IMR-90 (cell line): ENCODE measurements at regions not wholly inside any gene's neighbourhood (a gene's known extent, or its start where the extent isn't known, plus 50 kb on each side); places are given as distances from the start of the nearest gene placed in this dataset.

Source experiments
- ATAC-seq: fragments of 200-7000 bp; cut with Tn5 transposase; 2 replicates; pipeline ENCODE4 v1.9.1; 2020; ENCODE audit warnings: low read depth, mild to moderate bottlenecking, moderate library complexity
- BruUV-seq: library from RNA; stranded (reverse); fragments of 400-500 nt; replicated peaks from 2 replicates; lab custom pipeline; 2021; lab: Mats Ljungman, UMichigan
- CTCF ChIA-PET: fragments of 300-600 bp; formaldehyde crosslinking; extraction: SDS; loops from one replicate; lab custom pipeline; 2021; ENCODE audit warnings: antibody characterized with exemption; lab: Yijun Ruan, JAX
- POLR2A ChIA-PET: fragments of 300-600 bp; sonication (Branson Sonifier 250); formaldehyde crosslinking; loops from one replicate; lab custom pipeline; 2022; ENCODE audit warnings: antibody characterized with exemption; ENCODE audit not compliant: unreplicated experiment; lab: Charles Lee
- DNase-seq: peaks from one replicate; pipeline ENCODE4 v3.0.0; 2013
- H2AFZ ChIP-seq: replicated peaks from 2 replicates; pipeline ENCODE3; 2013; ENCODE audit warnings: low read length, mild to moderate bottlenecking; ENCODE audit not compliant: poor library complexity
- H2AK5ac ChIP-seq: 2 replicates; pipeline ENCODE4 v1.6.1; 2013; ENCODE audit warnings: low read depth, low read length, inconsistent platforms
- H2AK9ac ChIP-seq: replicated peaks from 2 replicates; pipeline ENCODE3; 2013; ENCODE audit warnings: mild to moderate bottlenecking, low read depth, low read length, moderate library complexity; ENCODE audit not compliant: poor library complexity
- H2BK120ac ChIP-seq: 2 replicates; pipeline ENCODE4 v1.6.1; 2013; ENCODE audit warnings: low read depth, low read length, inconsistent platforms
- H2BK15ac ChIP-seq: 3 replicates; pipeline ENCODE4 v1.6.1; 2013; ENCODE audit warnings: low read depth, low read length, inconsistent platforms
- H2BK20ac ChIP-seq: 2 replicates; pipeline ENCODE4 v1.6.1; 2013; ENCODE audit warnings: low read depth, mild to moderate bottlenecking, inconsistent platforms, low read length, moderate library complexity
- H2BK5ac ChIP-seq: 2 replicates; pipeline ENCODE4 v1.6.1; 2013; ENCODE audit warnings: mild to moderate bottlenecking, low read depth, low read length, inconsistent platforms; ENCODE audit not compliant: poor library complexity, severe bottlenecking
- H3K14ac ChIP-seq: replicated peaks from 2 replicates; pipeline ENCODE4 v1.6.1; 2013; ENCODE audit warnings: low read depth, low read length, inconsistent platforms
- H3K18ac ChIP-seq: 2 replicates; pipeline ENCODE4 v1.6.1; 2013; ENCODE audit warnings: low read depth, low read length, control low read depth
- H3K23ac ChIP-seq: 2 replicates; pipeline ENCODE4 v1.6.1; 2013; ENCODE audit warnings: low read depth, low read length, inconsistent platforms
- H3K27ac ChIP-seq: 2 replicates; pipeline ENCODE4 v1.5.1; 2013; ENCODE audit warnings: mild to moderate bottlenecking, control low read depth, low read length; ENCODE audit not compliant: insufficient read depth
- H3K27me3 ChIP-seq: 2 replicates; pipeline ENCODE4 v1.6.1; 2013; ENCODE audit warnings: low read length; ENCODE audit not compliant: control insufficient read depth, insufficient read depth
- H3K36me3 ChIP-seq: 2 replicates; pipeline ENCODE4 v1.6.1; 2013; ENCODE audit warnings: low read length, mixed read lengths; ENCODE audit not compliant: control insufficient read depth, insufficient read depth
- H3K4ac ChIP-seq: 2 replicates; pipeline ENCODE4 v1.6.1; 2013; ENCODE audit warnings: low read depth, low read length, inconsistent platforms
- H3K4me1 ChIP-seq: 2 replicates; pipeline ENCODE4 v1.6.1; 2013; ENCODE audit warnings: low read length, mixed read lengths; ENCODE audit not compliant: control insufficient read depth, insufficient read depth
- H3K4me2 ChIP-seq: 2 replicates; pipeline ENCODE4 v1.6.1; 2013; ENCODE audit warnings: low read depth, mild to moderate bottlenecking, control low read depth, low read length, moderate library complexity
- H3K4me3 ChIP-seq: 2 replicates; pipeline ENCODE4 v1.5.1; 2013; ENCODE audit warnings: low read depth, mild to moderate bottlenecking, control low read depth, low read length, moderate library complexity; ENCODE audit not compliant: insufficient read depth
- H3K56ac ChIP-seq: 2 replicates; pipeline ENCODE4 v1.6.1; 2013; ENCODE audit warnings: low read length, inconsistent platforms; ENCODE audit not compliant: insufficient read depth; ENCODE audit errors: extremely low read depth
- H3K79me1 ChIP-seq, 2 experiments: 2 replicates each; pipeline ENCODE4 v1.6.1; 2013; ENCODE audit warnings: low read length in 2 of 2, inconsistent platforms in 1 of 2, low read depth in 1 of 2
- H3K9ac ChIP-seq: 2 replicates; pipeline ENCODE4 v1.6.1; 2013; ENCODE audit warnings: low read depth, low read length, control low read depth
- H3K9me1 ChIP-seq: 2 replicates; pipeline ENCODE4 v1.6.1; 2013; ENCODE audit warnings: low read length, inconsistent platforms; ENCODE audit not compliant: insufficient read depth
- H3K9me3 ChIP-seq: 2 replicates; pipeline ENCODE4 v1.6.1; 2013; ENCODE audit warnings: low read length; ENCODE audit not compliant: control insufficient read depth, insufficient read depth
- H4K20me1 ChIP-seq: 2 replicates; pipeline ENCODE4 v1.6.1; 2013; ENCODE audit warnings: low read length, inconsistent platforms; ENCODE audit not compliant: insufficient read depth
- H4K5ac ChIP-seq: 2 replicates; pipeline ENCODE4 v1.6.1; 2013; ENCODE audit warnings: mild to moderate bottlenecking, low read depth, low read length, control low read depth
- H4K8ac ChIP-seq, 2 experiments: 2 replicates each; pipeline ENCODE4 v1.6.1; 2013; ENCODE audit warnings: low read depth in 2 of 2, low read length in 2 of 2, control low read depth in 1 of 2, inconsistent platforms in 1 of 2
- H4K91ac ChIP-seq: 2 replicates; pipeline ENCODE4 v1.6.1; 2013; ENCODE audit warnings: low read depth, low read length, inconsistent platforms; ENCODE audit not compliant: insufficient read depth
- CHD1 ChIP-seq: IDR thresholded peaks from 2 replicates; pipeline ENCODE4 v1.6.1; 2012; ENCODE audit warnings: low read depth, low read length, improper control_type of control experiment
- FOS ChIP-seq: fragments of 150-350 bp; IDR thresholded peaks from 2 replicates; pipeline ENCODE4 v1.6.1; 2016; ENCODE audit warnings: low read depth, low read length
- MAFK ChIP-seq: IDR thresholded peaks from 2 replicates; pipeline ENCODE4 v1.6.1; 2012; ENCODE audit warnings: low read depth, low read length, improper control_type of control experiment
- NFE2L2 ChIP-seq: fragments of 150-350 bp; IDR thresholded peaks from 2 replicates; pipeline ENCODE4 v1.6.1; 2016; ENCODE audit warnings: low read depth, mild to moderate bottlenecking, low read length
- WGBS, 2 experiments: methylation state at CpG; one replicate each; pipeline versions ENCODE4 v1.1.5 to v1.1.7; 2013; ENCODE audit warnings: missing lambda C conversion rate in 2 of 2; ENCODE audit not compliant: insufficient read length in 1 of 2; ENCODE audit errors: extremely low coverage in 2 of 2; 5-methylcytosine and 5-hydroxymethylcytosine counted together
- dilution Hi-C: fragments of 300-500 bp; cut with HindIII; formaldehyde crosslinking; loops from one replicate; pipeline ENCODE4 v1.14.3; 2018; ENCODE audit warnings: low sequenced_read_pairs; ENCODE audit not compliant: unreplicated experiment
- in situ Hi-C: fragments of 300-500 bp; cut with MboI; formaldehyde crosslinking; loops from 3 replicates; pipeline ENCODE4 v1.14.3; 2019; ENCODE audit warnings: low sequenced_read_pairs, inconsistent platforms, mixed read lengths
- intact Hi-C: fragments of 100-400 bp; cut with micrococcal nuclease; formaldehyde crosslinking; loops from 2 replicates; pipeline ENCODE4 v1.10.0; 2022
- TF ChIP-seq, protein P1 (sequence below): conservative IDR thresholded peaks from 2 replicates; pipeline ENCODE4 v1.5.1; 2012; ENCODE audit warnings: mild to moderate bottlenecking, low read depth, low read length, improper control_type of control experiment

DNA sequence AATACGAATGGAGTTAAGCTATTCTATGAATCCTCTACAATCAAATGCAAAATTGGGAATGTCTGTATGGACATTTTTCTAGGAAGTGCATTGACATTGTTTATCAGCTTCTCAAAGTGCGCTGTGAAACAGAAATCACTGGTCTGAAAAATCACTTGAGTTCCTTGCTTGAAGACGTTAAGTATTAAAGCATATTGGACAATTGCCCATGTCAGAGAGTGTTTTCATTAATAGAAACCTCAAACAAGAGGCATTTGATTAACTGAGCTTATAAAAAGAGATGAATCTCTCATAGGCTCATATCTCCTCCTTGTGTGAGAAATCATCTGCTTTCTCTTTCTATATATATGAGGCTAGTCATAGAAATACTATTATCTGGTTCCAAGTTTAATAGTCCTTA lies 692.1 kb upstream of the POU3F4 start:
- Histone ChIP-seq H4K20me1 (no peaks in the 10 kb centered on the region), H3K4me1 (no peaks in the 10 kb centered on the region), H3K4me2 (no peak overlapping the region), H4K5ac (no peak overlapping the region), H2BK15ac (no peak overlapping the region), H2AFZ (no peak overlapping the region), H3K23ac (no peak overlapping the region), H3K18ac (no peak overlapping the region), H2AK5ac (no peak overlapping the region), H3K14ac (no peak overlapping the region), H3K56ac (no peak overlapping the region), H3K36me3 (no peaks in the 10 kb centered on the region), H3K9me3 (no peaks in the 10 kb centered on the region), H3K4me3 (no peak overlapping the region), H4K8ac (no peak overlapping the region), H2BK120ac (no peak overlapping the region), H2BK20ac (no peak overlapping the region), H3K27me3 (no peaks in the 10 kb centered on the region), H3K27ac (no peak overlapping the region), H2AK9ac (no peak overlapping the region), H3K4ac (no peak overlapping the region), H3K9me1 (no peaks in the 10 kb centered on the region), H3K9ac (no peak overlapping the region), H2BK5ac (no peak overlapping the region), H3K79me1 (no peaks in the 10 kb centered on the region), H4K91ac (no peak overlapping the region)
- BruUV-seq: no TSS peak
- DNase-seq (no peak), ATAC-seq (no peak)
- dilution Hi-C loops (no loop called here), intact Hi-C loops (no loop called here), in situ Hi-C loops (no loop called here)
- no CpG with 5 or more reads among the region's 3 CpGs for WGBS, 2 experiments
- CTCF ChIA-PET: no interaction called here
- no peak for TF ChIP-seq NFE2L2
- TF ChIP-seq MAFK: no peak
- TF ChIP-seq FOS: no peak
- TF ChIP-seq CHD1: no peak
- TF ChIP-seq, protein P1, sequence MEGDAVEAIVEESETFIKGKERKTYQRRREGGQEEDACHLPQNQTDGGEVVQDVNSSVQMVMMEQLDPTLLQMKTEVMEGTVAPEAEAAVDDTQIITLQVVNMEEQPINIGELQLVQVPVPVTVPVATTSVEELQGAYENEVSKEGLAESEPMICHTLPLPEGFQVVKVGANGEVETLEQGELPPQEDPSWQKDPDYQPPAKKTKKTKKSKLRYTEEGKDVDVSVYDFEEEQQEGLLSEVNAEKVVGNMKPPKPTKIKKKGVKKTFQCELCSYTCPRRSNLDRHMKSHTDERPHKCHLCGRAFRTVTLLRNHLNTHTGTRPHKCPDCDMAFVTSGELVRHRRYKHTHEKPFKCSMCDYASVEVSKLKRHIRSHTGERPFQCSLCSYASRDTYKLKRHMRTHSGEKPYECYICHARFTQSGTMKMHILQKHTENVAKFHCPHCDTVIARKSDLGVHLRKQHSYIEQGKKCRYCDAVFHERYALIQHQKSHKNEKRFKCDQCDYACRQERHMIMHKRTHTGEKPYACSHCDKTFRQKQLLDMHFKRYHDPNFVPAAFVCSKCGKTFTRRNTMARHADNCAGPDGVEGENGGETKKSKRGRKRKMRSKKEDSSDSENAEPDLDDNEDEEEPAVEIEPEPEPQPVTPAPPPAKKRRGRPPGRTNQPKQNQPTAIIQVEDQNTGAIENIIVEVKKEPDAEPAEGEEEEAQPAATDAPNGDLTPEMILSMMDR: no peak
- POLR2A ChIA-PET: no interaction called here
